ENCODE measurements at regions not wholly inside any gene's neighbourhood (a gene's known extent, or its start where the extent isn't known, plus 50 kb on each side); places are given as distances from the start of the nearest gene placed in this dataset.

DNA sequence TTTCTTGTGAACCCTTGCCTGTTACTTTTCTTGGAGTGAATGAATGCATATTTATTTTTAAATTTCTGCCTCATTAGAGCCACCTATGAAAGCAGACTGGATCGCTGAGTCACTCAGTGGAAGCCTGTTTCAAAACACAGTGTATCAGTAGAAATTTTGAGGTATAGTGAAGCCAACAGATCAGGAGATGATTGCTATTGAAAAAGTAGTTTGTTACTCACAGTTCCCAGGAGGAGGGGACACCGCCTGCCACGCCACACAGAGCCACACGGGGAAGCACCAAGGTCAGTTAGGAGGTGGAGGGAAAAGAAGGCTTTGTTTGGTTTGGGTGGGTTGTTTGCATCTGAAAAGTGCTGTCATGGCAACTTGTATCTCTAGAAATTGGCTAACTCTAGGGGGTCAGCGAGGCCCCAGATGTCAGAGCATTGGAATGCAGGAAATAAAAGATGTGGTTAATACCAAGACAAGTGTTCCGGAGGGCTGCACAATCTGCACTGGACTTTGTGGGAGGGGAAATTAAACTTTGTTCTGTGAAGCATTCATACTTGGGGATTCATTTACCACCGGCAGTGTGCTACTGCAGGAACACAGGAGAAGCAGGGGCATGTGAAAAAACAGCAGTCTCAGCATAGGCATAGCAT, 106.4 kb upstream of the SDK1 start:
- peak; percentile 99 for DNase-seq (ENCODE audit: low read depth)

DNA sequence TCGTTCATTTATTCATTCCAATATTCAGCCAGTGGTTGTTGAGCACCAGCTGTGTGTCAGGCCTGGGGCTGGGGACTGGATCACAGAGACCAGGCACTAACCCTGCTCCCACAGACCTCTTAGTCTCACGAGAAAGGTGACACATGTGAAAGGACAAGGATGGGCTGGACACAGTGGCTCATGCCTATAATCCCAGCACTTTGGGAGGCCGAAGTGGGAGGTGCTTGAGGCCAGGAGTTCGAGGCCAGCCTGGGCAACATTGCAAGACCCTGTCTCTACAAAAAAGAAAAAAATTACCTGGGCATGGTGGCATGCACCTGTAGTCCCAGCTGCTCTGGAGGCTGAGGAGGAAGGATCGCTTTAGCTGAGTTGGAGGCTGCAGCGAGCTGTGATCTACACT, 105.9 kb upstream of the SDK1 start:
- DNase-seq (ENCODE audit: low read depth) = no peak

DNA sequence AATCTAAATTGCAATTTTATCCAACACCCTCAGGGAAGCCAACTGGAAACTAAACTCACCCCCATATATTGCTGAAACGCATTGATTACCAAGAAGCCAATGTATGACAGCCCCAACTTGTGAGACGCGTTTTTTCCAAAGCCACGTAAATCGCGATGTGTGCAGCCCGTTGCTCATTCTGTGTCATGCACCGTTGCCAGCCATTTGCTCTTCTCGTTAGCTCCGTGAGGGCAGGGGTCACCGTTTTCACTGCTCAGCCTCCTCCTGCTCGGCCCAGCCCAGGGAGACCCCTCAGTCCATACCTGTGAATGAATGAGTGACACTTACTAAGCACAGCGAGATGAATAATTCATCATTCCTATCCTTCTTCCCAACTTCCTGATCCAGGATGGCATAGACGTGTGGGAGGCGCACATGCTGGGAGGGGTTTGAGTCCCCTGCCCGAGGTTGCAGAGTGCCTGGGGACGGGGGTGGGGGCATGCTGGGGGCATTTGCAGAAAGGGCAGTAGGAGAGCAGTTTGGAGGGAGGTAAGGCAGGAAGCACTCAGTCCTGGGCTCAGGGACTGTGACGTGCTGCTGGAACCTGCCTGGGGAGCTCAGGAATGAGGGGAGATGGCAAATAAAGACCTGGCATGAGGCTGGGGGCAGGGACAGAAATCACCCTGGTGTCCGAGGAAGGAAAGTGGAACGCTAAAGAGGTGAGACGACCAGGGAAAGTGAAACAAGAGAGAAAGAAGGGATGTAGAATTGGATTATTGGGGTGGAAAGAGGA, 104.2 kb upstream of the SDK1 start:
- DNase-seq (ENCODE audit: low read depth) = no peak

GRCh38 chr7:3197567-3198213, 103.4 kb upstream of the SDK1 start:
- DNase-seq (ENCODE audit: low read depth) = peak; percentile 78

DNA sequence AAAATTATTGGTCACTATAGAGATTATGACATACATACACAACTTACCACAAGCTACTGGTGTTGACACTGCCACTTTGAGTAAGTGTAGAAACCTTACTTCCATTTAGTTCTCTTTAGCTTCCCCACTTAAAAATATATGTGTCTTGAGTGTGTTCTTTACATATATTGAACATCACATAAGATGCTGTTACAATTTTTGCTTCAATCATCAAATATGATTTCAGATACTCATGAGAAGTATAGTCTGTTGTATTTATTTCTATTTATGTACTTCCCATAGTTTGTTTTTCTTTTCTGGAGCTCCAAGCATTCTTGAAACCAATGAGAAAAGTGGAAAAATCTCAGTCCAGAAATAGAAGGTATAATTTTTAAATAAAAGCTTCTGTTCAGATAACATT, 102.7 kb upstream of the SDK1 start:
- no peak for DNase-seq (ENCODE audit: low read depth)

- DNase-seq (ENCODE audit: low read depth) = peak; percentile 52
These were observed 100.5 kb upstream of the SDK1 start for GRCh38 chr7:3200504-3200903.

GRCh38 chr7:3201306-3201705, 99.7 kb upstream of the SDK1 start:
- DNase-seq (ENCODE audit: low read depth) = no peak

DNA sequence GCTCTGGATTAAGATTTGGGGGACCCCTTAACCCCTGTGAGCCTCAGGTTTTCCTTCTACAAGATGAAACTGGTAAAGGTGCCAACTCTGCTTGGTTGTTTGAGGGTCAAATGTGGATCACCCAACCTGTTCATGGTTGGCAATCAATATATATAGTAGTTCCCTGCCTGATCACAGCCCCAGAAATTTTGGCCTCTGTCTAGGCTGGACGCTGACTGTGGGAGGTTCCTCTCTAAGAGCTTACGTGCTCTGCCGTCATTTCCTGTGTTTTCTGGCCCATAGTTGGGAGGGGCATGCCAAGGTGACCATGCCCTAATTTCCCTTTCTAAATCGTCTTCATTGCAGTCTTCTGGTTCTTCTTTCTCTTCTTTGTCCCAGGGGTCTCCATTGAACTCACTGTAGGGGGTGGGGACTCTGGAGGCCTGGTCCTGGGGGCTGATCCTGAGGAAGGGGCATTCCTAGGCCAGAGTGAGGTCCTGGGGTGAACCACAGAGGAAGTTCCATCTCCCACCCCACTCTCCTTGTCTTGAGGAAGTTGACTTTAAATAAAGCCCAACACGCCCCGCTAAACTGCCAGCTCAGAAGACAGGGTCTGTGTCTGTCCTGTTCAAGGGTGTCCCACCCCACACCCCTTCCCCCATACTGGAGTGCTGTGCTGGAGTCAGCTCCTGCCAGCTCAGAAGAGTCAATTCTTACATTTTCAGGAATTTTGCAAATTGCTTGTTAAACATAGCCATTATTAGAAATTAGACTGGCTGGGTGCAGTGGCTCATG, 98.9 kb upstream of the SDK1 start:
- DNase-seq (ENCODE audit: low read depth) = no peak

GRCh38 chr7:3204526-3204925, 96.5 kb upstream of the SDK1 start:
- no peak for DNase-seq (ENCODE audit: low read depth)

- DNase-seq (ENCODE audit: low read depth) = no peak
These were observed 95.0 kb upstream of the SDK1 start for GRCh38 chr7:3206101-3206500.

DNA sequence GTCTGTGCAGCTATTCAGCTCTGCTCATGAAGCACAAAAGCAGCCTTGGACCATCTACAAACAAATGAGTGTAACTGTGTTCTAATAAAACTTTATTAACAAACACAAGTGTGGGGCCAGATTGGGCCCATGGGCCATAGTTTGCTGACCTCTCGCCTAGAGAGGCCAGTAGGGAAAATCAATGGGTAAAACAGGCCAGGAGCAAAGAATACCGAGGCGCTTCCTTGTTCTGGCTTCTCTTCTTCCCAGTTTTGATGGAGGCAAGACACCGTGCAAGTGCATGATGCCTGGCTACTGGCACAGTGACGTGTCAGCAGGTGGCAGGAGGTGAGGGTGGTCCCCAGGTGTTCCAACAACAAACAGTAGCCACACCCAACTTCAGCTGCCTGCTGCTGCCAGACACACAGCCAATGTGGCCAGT, 94.3 kb upstream of the SDK1 start:
- no peak for DNase-seq (ENCODE audit: low read depth)

DNA sequence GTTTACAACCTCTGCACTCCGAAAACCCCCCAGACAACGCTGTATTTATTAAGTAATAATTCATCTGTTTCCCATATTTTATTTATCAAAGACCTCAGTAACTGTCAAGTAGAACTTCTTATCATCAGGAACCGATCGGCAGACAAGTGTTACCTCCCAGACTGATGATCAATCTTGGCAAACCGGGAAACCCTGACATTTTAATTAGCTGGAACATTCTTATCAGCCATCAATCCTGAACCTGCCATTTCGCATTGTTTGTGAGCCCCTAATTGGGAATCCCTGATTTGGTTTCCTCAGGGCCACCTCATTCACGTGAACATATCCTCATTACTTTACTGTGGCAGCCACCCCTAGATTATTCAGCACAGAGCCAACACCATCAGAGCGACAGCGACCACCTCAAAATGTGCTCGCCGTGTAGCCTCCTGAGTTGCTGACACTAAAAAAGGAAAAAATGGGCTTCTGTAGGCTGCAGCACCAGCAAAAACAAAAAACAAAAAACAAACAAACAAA, 93.6 kb upstream of the SDK1 start:
- DNase-seq (ENCODE audit: low read depth) = no peak

DNA sequence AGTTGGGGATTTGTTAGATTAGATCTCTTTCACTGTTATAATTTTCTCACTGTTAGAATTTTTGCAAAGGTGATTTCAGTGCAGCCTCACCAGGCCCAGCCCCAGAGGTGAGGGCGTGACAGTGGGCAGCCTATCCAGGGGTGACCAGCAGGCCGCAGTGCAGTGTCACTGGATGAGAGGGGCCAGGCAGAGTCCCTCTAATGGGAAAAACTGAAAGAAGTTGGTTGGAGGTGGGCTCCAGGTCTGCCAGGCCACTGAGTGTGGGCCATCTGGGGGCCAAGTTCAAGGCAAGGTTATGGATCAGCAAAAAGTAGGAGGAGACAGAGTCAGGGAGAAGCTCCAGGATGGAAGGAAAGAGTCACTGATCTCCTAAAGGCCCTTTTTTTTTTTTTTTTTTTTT, 90.5 kb upstream of the SDK1 start:
- no peak for DNase-seq (ENCODE audit: low read depth)

DNA sequence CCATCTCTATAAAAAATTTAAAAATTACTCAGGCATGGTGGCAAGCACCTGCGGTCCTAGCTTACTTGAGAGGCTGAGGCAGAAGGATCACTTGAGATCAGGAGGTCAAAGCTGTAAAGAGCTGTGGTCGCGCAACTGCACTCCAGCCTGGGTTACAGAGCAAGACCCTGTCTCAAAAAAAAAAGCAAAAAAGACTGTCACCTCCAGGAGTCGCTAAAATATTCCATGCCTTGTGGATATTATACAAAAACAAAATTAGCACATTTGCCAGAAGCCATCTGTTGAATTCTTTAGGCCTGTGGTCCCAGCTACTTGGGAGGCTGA, 87.0 kb upstream of the SDK1 start:
- no peak for DNase-seq (ENCODE audit: low read depth)

- no peak for DNase-seq (ENCODE audit: low read depth)
These were observed 85.1 kb upstream of the SDK1 start for GRCh38 chr7:3215624-3216585.

- peak; percentile 66 for DNase-seq (ENCODE audit: low read depth)
These were observed 83.9 kb upstream of the SDK1 start for GRCh38 chr7:3217166-3217565.

DNA sequence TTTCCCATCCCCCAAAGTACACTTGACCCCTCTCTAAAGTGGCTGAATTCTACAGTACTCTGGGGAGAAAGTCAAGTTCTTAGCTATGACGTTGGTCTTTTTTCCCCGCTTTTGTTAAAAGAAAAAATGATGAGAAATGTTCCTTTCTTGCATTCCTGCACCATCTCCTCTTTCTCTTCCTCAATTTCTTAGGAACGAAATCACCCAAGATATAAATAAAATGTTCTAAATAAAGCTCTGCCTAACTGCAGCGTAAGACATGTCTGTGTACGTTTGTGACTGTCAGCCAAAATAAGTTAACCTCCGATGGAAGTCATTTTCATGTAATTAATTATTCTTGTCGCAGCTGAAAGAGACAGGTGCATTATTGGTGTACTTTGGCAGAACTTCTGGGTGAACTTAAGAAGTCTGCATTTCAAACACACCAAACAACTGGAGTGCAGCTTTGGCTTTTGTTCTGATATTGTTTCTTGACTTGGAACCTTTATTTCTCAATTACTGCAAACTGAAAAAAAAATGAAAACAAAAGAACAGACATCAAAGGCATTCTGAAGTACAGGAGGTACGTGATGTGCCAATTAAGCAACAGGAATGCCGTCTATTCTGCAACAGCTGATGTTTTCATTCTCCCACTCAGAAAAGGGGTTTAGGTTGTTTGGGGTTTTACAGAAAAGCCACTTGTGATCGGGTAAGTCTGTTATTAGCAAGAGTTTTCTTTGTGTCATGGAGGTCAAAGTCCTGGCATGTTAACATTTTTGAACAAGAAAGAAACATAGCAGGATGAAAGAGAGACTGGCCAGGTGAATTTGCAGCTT, 82.4 kb upstream of the SDK1 start:
- peak; percentile 90 for DNase-seq (ENCODE audit: low read depth)

DNA sequence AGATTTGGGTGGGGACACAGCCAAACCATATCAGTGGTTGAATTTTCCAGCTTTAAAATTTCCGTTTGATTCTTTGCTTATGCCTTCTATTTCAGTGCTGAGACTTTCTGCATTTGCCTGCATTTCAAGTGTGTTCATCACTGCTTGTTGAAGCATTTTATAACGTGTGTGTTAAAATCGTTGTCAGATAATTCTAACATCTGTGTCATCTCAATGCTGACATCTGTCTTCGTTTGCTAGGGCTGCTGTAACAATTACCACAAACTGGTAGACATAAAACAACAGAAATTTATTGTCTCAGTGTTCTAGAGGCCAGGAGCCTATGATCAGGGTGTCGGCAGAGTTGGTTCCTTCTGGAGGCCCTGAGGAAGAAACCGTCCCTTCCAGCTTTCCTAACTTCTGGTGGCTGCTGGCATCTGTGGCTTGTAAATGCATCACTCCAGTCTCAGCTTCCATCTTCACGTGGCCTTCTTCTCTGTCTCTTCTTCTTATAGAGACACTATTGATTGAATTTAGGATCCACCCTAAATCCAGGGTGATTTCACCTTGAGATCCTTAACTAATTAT, 71.1 kb upstream of the SDK1 start:
- no peak for DNase-seq (ENCODE audit: low read depth)

DNA sequence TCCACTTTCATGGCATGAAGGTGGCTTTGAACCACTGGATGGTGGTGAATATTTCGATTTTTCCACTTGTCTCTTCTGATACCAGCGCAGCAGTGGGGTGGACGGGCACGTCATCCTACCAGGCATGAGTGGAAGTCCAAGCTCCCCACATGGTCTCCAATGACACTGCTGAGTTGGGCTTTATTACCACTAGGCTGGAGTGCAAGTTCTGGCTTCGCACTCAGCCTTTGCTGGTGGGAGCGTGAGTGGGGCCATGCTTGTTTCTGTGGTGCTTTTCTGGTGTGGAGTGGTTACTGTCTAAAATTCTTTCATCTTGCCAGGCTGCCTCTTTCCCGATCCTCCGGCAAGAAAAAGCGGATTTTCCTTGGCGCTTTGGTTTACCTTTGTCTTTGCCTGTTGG, 70.1 kb upstream of the SDK1 start:
- DNase-seq (ENCODE audit: low read depth) = no peak

DNA sequence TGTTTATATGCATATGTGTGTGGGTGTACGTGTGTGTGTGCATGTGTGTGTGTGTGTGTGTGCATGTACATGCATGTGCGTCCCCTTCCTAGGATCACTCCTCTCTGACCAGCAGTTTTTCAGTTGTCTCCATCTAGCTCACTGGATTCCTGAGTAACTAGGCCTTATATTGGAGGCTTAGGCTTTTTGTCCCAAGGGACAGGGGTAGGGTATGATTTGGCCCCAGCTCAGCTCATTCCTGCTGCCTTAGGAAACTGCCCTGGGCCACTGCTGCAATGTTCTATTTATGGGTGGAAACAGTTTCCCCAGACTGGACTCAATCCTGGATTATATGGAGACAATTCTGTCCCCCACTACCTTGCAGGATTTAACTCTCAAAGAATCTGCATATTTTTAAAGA, 68.8 kb upstream of the SDK1 start:
- no peak for DNase-seq (ENCODE audit: low read depth)
